HG03103 (cell line): ENCODE measurements at regions not wholly inside any gene's neighbourhood (a gene's known extent, or its start where the extent isn't known, plus 50 kb on each side); places are given as distances from the start of the nearest gene placed in this dataset.

Source experiments
- ATAC-seq: cut with Tn5 transposase; IDR thresholded peaks from one replicate; pipeline ENCODE4 v1.9.1; 2021; ENCODE audit warnings: low read depth; ENCODE audit not compliant: unreplicated experiment

DNA sequence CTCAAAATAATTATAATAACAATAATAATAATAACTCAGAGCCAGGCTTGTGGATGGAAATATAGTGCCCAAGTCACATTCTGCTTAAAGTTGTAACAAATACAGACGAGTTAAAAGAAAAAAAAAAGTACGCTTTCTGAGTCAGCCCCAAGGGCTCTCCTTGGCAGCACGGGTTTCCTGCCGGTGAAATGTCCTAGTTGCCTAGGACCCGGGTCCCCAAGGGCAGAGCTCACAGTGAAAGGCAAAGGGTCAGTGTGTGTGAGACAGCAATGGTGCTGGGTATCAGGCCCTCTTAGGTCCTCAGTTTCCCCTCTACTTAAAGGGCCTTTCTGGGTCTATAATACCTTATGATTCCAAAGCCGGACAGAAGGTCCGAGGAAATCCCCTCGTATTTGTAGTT, 96.3 kb upstream of the CLMN start:
- ATAC-seq, result no peak

DNA sequence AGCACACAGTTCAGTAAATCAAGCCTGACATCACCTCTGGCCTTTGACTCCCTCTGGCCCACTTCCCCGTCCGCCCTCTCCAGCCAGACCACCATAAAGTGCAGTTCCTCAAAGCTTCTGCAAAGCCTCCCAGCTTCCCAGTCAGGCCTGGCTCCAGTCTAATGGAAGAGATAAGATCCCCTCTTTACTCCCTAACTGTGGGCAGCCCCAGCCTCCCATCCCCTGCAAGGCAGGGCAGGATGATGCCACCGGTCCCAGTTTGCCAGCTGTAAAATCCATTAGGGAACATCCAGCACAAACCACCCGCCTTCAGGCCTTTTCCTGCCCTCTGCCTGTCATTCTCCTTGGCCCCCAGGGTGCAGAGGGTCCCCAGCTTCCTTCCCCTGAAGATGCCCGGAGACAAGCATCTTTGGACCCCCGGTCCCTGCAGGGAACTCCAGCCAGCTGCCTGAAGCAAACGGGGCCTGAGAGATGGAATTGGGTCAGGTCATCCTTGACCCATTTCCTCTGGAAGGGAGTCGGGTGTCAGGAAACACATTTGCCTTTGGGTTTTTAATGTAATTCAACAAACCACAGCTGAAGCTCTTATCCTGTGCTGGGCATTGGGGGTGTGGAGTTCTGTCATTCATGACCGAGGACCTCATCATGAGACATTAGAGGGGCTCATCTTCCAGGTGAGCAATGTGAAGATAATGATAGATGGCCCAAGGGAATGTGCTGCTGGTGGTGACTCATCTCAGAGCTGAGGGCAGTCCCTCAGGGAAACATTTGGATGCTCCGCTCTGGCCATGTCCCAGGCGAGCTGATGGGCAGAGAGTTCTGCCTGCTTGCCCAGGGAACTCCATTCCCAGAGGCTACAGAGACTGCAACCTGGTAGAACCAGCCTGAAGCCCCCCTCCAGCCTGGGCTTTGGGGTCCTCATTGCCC, 93.8 kb upstream of the CLMN start:
- no peak for ATAC-seq

DNA sequence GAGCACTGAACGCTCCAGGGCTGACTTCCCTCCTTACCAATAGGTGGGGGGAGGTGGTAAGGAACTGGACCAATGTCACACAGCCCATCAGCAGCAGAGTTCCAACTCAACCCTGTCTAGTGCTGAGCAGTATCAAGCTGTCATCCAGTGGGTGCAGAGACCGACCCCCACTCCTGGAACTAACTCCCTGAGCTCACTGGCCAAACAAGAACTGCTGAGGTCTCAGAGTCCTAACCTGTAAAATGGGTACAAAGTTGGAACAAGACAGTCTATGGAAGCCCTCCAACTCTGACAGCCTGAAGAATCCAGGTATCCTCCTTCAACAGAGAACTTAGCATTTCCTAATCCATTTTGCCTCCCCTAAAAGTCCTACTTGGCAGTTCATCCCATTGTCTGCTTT, 91.1 kb upstream of the CLMN start:
- no peak for ATAC-seq

DNA sequence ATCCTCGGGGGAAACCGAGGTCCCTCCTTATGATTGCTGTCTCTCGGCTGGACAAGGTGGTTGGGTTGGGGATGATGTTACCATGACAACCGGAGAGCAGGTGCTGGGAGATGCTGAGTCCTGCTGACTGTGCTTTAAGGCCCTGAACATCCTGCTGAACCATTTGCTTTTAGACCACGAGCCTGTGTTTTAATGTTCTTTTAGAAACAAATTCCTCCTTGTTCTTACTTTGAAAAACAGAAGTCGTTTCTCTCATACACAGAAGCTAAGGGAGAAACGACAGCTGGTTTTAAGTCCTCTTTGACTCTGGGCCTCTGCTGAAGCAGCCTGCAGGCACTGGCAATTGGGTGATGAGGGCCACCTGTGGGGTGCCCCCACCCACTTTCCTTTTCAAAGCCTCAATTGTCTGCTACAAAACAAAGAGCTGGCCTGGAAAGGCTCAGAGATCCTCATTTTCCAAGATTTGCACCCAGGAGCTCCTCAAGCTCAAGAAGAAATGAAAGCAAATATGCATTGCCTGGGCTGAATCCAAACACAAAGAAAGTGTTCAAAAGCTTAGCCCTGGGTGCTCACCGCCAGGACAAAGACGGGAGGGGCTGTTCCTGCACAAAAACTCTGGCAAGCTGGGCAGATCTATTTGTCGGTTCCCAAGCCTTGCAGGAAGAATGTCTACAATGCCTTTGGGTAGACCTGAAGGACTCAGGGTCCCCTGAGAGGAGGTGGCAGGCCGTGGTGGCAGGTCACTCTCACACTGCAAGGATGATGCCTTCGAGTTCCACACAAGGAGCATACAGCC, 90.0 kb upstream of the CLMN start:
- no peak for ATAC-seq

DNA sequence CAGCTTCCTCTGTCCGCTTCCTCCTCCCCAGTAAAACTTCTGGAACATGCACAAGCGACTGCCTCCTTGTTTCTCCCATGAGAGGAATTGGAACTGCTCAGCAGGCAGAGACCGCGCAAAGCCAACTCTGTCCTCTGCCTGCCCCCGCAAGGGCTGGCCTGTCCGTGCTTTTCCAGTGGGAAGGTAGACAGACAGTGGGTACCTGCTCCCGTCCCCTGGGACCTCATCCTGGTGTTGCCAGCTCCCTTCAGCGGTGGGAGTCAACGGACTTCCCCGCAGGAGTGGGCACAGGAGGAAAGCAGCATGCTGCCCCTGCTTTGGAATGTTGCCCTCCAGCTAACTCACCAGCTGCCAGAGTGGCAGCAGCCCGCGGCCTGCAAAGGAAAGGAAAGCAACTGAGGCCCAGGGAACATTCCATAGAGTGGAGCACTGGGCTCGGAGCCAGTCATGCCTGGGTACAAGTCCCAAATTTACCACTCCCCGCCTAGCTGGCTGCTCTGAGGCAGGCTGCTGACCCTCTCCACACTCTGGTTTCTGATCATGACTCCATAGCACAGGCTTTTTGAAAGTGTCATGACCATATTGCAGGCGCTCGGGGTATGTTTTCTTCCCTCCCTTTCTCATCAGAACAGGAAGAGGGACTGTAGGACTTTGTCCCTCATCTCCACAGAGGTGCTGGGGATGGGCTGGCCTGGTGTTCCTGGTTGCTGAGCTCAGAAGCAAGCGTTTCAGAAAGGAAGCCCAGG, 89.2 kb upstream of the CLMN start:
- ATAC-seq, result no peak

DNA sequence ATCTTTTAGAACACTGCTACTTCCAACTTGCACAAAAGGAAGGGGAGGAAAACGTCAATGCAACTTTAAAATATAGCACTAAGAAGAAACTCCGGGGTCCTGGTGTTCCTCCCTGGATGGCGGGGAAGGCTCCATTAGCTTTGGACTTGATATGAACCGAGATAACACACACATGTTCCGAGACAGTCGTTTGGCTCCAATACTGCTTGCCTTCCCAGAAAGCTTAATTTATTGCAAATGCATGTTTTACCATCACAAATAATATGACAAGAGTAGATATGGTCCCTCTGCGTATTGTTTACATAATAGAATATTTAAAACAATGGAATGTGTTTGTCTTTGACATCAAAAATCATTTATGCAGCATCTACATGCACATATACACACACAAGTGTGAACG, 87.6 kb upstream of the CLMN start:
- ATAC-seq, result no peak

DNA sequence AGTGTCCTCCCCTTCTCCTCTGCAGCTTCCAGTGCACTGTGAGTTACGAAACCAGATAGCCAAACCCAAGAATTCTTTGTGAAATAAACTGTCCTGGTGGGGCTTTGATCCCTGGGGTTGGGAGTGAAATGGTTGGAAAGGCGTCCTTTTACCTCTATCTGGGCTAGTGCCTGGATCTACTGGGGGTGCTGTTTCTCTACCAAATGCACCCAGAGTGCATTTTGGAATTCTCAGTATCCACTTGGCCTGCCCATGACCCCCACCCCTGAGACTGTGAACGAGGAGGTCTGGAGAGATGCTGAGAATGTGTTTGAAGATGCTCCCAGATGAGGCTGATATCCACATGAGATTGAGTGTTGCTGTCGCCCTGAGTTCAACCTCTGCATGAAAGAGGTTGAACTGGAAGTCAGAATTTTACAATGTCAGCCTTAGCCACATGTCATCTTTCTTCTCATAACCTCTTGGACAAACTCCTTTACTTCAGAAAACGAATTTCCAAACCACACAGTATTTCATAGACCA, 87.1 kb upstream of the CLMN start:
- ATAC-seq, result no peak

DNA sequence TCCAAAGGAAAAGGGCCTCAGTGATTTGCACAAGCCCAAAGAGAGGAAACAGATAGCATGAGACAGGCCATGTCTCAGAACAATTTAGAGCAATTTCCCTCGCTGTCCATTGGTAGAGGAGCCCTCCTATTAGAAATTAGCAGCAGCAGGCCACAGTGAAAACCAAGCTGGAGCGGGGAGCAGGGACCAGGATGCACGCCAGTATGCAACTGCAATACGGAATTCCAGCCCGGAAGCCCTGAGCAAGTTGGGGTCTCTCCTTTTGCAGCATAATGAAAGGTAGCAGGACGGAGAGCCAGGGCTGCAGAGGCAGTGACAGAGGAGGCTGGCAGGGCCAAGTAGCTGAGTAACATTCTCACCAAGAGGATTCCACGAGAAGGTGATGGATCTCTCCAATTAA, 84.9 kb upstream of the CLMN start:
- ATAC-seq, result no peak

DNA sequence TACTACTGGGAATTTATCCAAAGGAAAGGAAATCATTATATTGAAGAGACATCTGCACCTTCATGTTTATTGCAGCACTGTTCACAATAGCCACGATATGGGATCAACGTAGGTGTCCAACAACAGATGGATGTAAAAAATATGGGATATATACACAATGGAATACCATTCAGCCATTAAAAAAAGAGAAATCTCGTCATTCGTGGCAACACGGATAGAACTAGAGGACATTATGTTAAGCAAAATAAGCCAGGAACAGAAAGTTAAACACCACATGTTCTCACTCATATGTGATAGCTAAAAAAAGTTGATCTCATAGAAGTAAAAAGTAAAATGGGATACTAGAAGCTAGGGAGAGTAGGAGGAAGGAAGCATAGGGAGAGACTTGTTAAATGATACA, 82.9 kb upstream of the CLMN start:
- no peak for ATAC-seq

DNA sequence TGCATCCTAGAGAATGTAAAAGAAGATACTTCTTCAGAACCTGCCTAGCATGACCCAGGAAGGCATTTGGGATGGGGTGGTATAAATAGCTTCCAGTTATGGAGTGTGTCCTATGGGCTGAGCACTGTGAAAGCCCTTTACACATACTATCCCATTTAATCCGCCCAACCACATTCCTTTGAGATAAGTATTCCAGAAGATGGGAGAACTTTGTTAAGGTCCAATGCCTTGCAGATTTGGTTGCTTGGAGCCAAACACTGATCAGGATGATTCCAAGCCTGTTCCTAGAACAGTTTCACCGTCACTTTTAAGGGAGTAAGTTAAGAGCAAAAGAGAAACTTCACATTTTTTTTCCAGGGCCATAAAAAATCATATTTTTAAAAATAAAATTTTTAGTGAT, 82.5 kb upstream of the CLMN start:
- no peak for ATAC-seq

DNA sequence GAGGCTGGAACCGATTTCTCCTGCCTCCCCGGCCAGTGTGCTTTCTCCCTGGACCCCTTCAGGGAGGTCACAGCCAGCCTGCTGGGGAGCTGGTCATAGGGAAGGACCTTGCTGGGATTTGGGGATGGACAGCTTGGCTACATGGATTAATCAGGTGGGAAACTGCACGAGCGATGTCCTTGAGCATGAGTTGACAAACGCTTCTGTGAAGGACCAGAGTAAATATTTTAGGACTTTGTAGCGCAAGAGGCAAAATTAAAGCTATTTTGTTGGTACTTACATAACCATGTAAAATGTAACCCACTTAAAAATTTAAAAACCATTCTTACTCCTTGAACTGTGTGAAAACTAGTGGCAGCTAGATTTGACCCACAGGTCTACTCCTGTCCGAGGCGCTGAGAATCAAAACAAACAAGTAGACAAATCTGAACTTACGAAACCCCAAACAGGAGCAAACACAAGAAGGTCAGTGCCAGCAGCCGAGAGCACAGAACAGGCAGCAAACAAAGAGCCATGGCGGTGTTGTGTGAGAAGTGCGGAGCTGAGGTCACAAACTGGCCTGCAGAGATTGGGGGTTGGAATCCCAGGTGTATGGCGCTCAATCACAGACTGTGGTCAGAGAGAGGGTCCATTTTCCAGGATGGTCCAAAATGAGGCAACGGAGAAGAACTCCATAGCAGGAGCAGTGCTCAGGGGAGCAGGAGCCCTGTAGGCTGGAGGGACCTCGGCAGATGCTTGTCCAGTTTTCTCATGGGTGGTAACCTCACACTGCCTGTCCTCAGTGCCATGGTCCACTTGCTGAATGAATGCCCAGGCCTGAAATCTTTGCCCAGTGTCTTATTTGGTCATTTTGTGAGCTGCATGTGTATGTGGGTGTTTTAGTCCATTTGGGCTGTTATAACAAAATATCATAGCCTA, 79.2 kb upstream of the CLMN start:
- ATAC-seq, result no peak

DNA sequence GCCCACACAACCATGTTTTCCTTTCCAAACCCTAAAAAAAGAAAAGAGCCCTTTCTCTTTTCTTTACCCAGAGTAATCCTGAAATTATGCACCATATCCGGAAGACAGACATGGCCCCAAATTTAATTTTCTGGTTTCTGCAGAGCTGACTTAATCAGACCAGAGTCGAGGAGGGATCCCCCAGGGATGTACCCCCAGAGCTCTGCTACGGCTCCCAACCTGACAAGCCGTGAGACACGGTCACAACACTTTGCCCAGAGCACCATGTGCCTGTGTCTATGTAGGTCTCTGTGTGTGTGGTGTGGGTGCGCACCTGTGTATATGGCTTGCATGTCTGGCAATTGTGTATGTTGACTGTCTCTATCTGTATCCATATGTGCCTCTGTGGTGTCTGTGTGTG, 77.6 kb upstream of the CLMN start:
- no peak for ATAC-seq

DNA sequence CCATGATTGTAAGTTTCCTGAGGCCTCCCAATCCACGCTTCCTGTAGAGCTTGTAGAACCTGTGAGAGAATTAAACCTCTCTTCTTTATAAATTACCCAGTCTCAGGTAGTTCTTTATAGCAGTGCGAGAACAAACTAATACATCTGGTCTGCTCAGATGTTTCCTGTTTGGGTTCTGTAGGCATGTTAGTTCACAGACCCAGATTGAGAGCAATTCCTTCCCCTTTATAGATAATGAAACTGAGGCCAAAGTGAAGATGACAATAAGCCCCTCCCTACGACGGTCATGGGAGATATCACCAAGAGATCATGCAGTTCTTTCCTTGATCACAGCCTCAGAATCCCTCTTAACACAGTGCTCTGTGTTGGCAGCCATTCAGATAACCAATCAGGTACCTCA, 76.5 kb upstream of the CLMN start:
- ATAC-seq, result no peak

DNA sequence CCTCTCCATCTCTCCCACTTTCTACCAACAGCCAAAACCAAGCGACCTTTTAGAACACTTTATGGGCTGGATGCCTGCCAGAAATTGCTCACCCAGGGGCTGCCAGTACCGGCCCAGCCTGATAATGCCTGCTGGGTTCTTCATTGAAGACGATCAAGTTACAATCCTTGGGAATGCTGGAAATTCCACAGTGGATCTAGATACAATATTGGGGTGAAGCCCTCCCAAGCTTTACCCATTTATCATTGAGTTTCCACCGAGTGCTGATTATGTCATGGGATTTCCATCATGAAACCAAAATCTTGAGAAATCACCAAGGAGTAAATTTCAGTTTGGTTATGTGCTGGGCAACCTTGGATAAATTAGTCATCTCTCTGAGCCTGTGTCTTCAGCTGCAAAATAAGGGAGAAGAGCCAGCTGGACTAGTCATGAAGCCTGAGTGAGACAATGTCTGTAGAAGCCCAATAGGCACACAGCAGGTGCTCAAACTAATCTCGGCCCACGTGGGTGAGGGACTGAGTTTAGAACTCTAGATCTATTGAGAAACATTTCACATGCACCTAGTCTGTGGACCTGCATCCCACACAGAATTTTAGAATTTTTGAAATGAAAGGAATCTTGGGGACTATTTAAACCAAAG, 75.5 kb upstream of the CLMN start:
- ATAC-seq, result no peak

DNA sequence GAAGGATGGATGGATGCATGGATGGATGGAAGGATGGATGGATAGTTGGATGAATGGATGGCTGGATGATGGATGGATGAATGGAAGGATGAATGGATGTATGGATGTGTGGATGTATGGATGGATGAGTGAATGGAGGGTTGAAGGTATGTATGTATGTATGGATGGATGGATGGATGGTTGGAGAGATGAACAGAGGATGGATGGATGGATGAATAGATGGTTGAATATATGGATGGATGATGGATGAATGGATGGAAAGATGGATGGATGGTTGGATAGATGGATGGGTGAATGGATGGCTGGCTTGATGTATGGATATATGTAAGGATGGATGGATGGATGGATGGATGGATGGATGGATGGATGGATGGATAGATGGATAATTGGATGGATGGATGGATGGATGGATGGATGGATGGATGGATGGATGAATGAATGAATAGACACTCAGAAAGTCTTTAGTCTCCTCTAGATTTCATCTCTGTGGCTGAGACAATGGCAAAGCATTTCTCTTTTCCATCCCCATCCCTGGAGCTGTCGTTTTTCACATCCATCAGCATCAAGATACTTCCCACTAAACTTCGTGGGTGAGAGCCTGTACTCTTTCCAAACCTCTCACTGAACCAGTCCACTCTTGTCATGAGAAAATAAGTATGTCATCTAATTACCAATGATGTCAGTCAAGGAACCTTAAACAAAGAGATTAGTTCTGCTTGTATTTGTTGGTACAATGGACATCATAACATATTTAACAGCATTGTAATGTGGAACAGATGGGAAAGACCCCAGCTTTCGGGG, 74.8 kb upstream of the CLMN start:
- no peak for ATAC-seq

DNA sequence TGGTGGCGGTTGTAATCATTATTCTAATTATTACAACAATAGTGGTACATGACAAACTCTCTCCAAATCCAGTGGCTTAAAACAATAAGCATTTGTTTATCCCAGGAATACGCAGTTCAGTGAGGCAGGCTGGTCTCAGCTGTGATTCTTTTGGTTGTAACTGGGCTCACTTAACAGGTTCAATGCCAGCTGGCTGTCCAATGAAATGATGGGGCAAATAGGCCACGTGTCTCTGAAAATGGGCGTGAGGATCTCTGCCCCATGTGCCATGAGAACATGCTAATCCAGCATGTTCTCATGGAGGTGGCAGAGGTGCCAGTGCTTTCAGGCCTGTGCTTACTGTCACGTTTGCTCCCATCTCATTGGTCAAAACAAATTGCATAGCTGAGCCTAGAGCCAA, 73.1 kb upstream of the CLMN start:
- no peak for ATAC-seq

DNA sequence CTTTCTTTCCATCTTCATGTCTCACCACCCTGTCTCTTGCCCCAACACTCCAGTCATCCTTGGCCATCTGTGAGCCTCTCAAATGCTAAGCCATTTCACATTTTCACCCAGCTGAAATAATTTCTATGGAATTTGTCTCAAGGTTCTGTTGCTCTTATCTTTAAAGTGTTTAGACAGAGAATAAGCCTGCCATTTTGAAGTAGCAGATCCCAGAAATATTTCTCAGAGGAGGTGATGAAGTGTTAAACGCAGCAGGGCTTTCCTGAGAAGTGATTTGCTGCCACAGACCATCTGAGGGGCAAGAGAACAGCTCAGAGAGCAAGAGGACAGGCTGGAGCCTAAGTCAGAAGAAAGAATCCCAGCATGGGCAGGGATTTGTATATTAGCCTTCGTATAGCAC, 71.6 kb upstream of the CLMN start:
- ATAC-seq, result no peak

DNA sequence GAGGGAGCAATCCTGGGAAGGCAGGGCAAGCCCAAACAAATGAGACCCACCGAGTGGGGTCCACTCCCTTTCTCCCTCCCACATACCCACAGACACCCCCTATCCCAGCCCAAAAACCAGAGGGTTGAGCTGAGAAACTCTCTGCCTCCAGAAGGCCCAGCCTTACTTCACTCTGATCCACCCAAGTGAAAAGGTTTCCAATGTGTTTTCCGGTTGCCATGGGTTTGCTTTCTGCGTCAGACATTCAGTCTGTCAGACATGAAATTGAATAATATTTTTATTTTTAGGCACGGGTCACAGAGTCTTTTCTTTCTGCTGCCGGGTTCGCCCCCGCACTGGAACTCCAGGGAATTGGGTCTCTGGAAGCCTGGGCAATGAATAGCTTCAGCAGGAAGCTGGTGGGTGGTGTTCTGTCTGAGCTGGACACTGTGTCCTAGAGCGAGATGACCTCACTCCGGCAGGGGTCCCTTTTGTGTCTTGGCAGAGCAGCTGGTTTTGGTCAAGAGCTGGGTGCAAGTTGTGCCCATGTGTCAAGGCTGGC, 69.8 kb upstream of the CLMN start:
- ATAC-seq, result no peak
